Glomerular visceral epithelial cell (primary cell): ENCODE measurements at regions not wholly inside any gene's neighbourhood (a gene's known extent, or its start where the extent isn't known, plus 50 kb on each side); places are given as distances from the start of the nearest gene placed in this dataset.

Experiments used
- DNase-seq: peaks from one replicate; pipeline ENCODE4 v3.0.0-alpha.2; 2016; ENCODE audit errors: extremely low spot score

GRCh38 chr2:10964052-10964790 lies 52.5 kb downstream of the KCNF1 start:
- DNase-seq: no peak

- DNase-seq: no peak
Measured at GRCh38 chr2:10965241-10965843, 53.6 kb downstream of the KCNF1 start.

- no peak for DNase-seq
Measured at GRCh38 chr2:10966056-10966455, 54.3 kb downstream of the KCNF1 start.

GRCh38 chr2:10966741-10967140 lies 55.0 kb downstream of the KCNF1 start:
- no peak for DNase-seq

- DNase-seq: no peak
Measured at GRCh38 chr2:10968176-10968575, 56.4 kb downstream of the KCNF1 start.

- DNase-seq: no peak
Measured at GRCh38 chr2:10970666-10971065, 58.9 kb downstream of the KCNF1 start.

- no peak for DNase-seq
Measured at GRCh38 chr2:10971161-10971887, 59.6 kb downstream of the KCNF1 start.

- DNase-seq: no peak
Measured at GRCh38 chr2:10971888-10972260, 60.1 kb downstream of the KCNF1 start.

GRCh38 chr2:10972683-10973433 lies 61.1 kb downstream of the KCNF1 start:
- no peak for DNase-seq

GRCh38 chr2:10973766-10974165 lies 62.0 kb downstream of the KCNF1 start:
- no peak for DNase-seq

- no peak for DNase-seq
Measured at GRCh38 chr2:10977003-10977402, 65.3 kb downstream of the KCNF1 start.

- no peak for DNase-seq
Measured at GRCh38 chr2:10977621-10978020, 65.9 kb downstream of the KCNF1 start.

GRCh38 chr2:10978090-10978670 lies 66.4 kb downstream of the KCNF1 start:
- DNase-seq: no peak

- no peak for DNase-seq
Measured at GRCh38 chr2:10980071-10980470, 68.3 kb downstream of the KCNF1 start.

GRCh38 chr2:10980886-10981425 lies 69.2 kb downstream of the KCNF1 start:
- DNase-seq: no peak

GRCh38 chr2:10981451-10981850 lies 69.7 kb downstream of the KCNF1 start:
- no peak for DNase-seq

- DNase-seq: no peak
Measured at GRCh38 chr2:10981941-10982431, 70.3 kb downstream of the KCNF1 start.

GRCh38 chr2:10982931-10983701 lies 71.4 kb downstream of the KCNF1 start:
- DNase-seq: no peak

GRCh38 chr2:10983711-10984110 lies 72.0 kb downstream of the KCNF1 start:
- DNase-seq: no peak

GRCh38 chr2:10984418-10985135 lies 72.8 kb downstream of the KCNF1 start:
- no peak for DNase-seq
